Thoracic aorta (tissue), 2 donors: ENCODE measurements at regions not wholly inside any gene's neighbourhood (a gene's known extent, or its start where the extent isn't known, plus 50 kb on each side); places are given as distances from the start of the nearest gene placed in this dataset.

Experiments used
- ATAC-seq: fragments of 150-250 bp; one replicate; pipeline ENCODE4 v1.8.0; 2017; ENCODE audit warnings: low read depth; ENCODE audit not compliant: insufficient number of reproducible peaks, low FRiP score
- DNase-seq: peaks from one replicate; pipeline ENCODE4 v3.0.0-alpha.2; 2020; ENCODE audit warnings: low spot score
- H3K27ac ChIP-seq, 2 donors: fragments of 200-600 bp; sonication (generic); 1 replicate in 1 of 2; 2 replicates in 1 of 2; pipeline ENCODE4 v1.5.1; 2016; ENCODE audit warnings: mild to moderate bottlenecking in 2 of 2, moderate library complexity in 2 of 2
- H3K27me3 ChIP-seq: fragments of 200-600 bp; sonication (generic); replicated peaks from 2 replicates; pipeline ENCODE4 v1.6.0; 2016; ENCODE audit warnings: mild to moderate bottlenecking; ENCODE audit not compliant: insufficient read depth
- H3K36me3 ChIP-seq: fragments of 200-600 bp; sonication (generic); one replicate; pipeline ENCODE4 v1.5.1; 2016
- H3K4me1 ChIP-seq, 2 donors: fragments of 200-600 bp; sonication (generic); 1 replicate in 1 of 2; 2 replicates in 1 of 2; pipeline versions ENCODE4 v1.5.1 to v1.6.0; 2016; ENCODE audit warnings: low read depth in 2 of 2, mild to moderate bottlenecking in 1 of 2; ENCODE audit not compliant: control insufficient read depth in 1 of 2
- H3K4me3 ChIP-seq: fragments of 200-600 bp; sonication (generic); 2 replicates; pipeline ENCODE4 v1.5.1; 2016; ENCODE audit warnings: mild to moderate bottlenecking
- H3K9me3 ChIP-seq: fragments of 200-600 bp; sonication (generic); 2 replicates; pipeline ENCODE4 v1.5.1; 2016
- TF ChIP-seq, protein P1 (sequence below): fragments of 200-600 bp; sonication (generic); IDR thresholded peaks from one replicate; pipeline ENCODE4 v1.5.1; 2019; ENCODE audit warnings: antibody characterized with exemption

DNA sequence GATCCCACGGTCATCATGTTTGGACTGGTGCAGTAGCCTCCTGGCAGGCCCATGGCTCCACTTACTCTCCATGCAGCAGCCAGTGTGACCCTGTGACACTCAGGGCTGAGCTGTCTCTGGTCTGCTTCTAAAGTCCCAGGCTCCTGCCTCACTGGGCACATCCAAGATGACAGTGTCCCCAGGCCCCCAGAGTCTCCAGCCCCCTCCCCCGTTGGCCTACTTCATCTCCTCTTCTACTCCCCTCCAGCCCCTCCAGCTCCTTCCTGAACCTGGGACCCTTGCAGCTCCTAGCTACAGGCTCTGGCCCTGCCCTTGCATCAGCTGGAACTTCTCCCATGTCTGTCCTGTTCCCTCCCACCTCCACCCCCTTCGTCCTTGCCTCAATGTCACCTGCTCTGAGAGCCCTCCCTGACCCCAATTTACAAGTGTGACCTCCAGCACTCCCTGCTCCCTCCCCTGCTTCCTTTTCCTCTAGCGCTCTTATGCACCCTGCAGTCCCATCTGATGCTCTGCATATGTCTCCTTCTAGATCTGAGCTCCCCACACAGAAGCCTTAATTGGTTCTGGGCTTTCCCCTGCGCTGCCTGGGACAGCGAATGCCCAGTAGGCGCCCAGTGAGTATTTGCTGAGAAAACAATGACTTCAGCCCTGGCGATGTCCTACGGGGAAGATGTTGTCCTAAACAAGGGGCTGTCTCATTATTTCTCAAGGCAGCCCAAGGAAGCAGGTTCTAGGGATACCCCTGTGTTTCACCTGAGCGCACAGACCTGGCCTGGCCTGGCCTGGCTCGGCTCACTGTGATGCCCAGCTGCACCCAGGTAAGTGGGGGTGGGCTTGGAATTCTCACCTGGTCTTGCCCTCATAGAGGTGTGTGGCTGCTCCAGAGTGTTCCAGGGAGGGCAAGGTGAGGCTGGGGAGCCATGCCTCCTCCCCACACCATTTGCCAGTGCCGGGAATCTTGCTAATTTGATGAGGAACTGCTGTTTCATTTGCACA lies 600.6 kb downstream of the PTPRU start:
- DNase-seq (no peak), ATAC-seq (no peak)
- no peaks in the 10 kb centered on the region for H3K4me1 ChIP-seq
- no peaks in the 10 kb centered on the region for H3K27me3 ChIP-seq
- no peaks in the 10 kb centered on the region for H3K36me3 ChIP-seq
- H3K4me3 ChIP-seq, result no peak overlapping the region
- H3K9me3 ChIP-seq, result peaks cover 3% of the 10 kb centered on the region
- no peak overlapping the region for H3K27ac ChIP-seq
- TF ChIP-seq, protein P1, sequence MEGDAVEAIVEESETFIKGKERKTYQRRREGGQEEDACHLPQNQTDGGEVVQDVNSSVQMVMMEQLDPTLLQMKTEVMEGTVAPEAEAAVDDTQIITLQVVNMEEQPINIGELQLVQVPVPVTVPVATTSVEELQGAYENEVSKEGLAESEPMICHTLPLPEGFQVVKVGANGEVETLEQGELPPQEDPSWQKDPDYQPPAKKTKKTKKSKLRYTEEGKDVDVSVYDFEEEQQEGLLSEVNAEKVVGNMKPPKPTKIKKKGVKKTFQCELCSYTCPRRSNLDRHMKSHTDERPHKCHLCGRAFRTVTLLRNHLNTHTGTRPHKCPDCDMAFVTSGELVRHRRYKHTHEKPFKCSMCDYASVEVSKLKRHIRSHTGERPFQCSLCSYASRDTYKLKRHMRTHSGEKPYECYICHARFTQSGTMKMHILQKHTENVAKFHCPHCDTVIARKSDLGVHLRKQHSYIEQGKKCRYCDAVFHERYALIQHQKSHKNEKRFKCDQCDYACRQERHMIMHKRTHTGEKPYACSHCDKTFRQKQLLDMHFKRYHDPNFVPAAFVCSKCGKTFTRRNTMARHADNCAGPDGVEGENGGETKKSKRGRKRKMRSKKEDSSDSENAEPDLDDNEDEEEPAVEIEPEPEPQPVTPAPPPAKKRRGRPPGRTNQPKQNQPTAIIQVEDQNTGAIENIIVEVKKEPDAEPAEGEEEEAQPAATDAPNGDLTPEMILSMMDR, result no peak

DNA sequence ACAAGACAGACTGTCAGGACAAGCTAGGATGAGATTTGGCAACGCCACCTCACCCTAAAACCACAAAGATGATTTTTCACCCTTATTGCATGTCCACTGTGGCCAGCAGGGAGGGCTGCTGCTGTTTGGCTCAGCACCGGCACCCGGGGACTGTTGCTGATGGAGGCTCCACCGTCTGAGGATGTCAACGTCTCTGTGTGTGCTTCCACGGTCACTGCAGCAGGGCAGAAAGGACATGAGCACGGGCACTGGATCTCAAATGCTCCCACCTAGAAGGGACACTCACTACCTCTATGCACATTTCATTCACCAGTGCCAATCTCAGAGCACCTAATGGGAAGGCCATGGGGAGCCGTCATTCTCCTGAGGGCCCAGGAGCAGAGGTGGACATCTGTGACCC lies 599.6 kb downstream of the PTPRU start:
- Histone ChIP-seq H3K4me3 (no peak overlapping the region), H3K9me3 (no peaks in the 10 kb centered on the region), H3K4me1 (no peaks in the 10 kb centered on the region), H3K36me3 (no peaks in the 10 kb centered on the region), H3K27me3 (no peaks in the 10 kb centered on the region), H3K27ac (no peak overlapping the region)
- ATAC-seq (no peak), DNase-seq (no peak)
- TF ChIP-seq, protein P1, result no peak

DNA sequence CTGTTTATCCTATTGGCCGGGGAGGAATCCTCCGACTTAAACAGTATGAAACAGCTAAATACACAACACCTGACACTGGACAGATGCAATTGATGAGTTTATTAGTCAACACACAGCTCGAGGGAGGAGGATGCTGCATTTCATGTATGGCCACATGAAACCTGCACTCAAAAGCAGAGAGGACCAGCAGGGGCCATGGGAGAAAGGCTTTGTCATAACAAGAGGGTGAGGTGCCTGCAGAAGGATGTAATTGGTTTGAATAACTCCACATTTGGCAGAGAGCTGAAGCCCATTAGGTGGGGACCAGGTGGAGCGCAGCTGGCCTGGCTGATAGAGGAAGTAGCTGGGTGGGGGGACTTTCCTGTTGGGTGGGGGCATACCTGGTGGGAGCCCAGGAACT lies 599.1 kb downstream of the PTPRU start:
- Histone ChIP-seq H3K4me3 (no peak overlapping the region), H3K4me1 (no peaks in the 10 kb centered on the region), H3K27me3 (no peaks in the 10 kb centered on the region), H3K27ac (no peak overlapping the region), H3K36me3 (no peaks in the 10 kb centered on the region), H3K9me3 (no peaks in the 10 kb centered on the region)
- DNase-seq (no peak), ATAC-seq (no peak)
- TF ChIP-seq, protein P1, result no peak

DNA sequence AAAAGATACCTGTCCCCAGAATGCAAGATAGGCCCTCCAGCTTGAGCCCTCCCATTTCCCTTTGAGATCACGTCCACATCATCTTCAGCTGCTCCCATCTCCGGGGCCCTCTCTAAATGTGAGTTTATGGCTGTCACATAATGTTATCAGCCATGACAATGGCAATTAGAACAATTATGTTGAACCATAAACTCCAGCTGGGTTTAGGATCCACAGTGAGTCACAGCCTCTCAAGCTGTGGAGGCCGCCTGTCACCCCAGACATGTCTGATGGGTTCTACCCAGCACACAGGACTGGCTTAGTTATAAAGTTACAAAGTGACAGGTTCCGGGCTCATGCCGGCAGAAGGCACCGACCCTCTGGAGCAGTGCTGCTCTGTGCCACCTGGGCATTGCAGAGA lies 597.3 kb downstream of the PTPRU start:
- ATAC-seq, result no peak
- H3K27ac ChIP-seq, result no peak overlapping the region
- no peak overlapping the region for H3K4me3 ChIP-seq
- no peaks in the 10 kb centered on the region for H3K27me3 ChIP-seq
- DNase-seq, result no peak
- TF ChIP-seq, protein P1, result no peak
- H3K4me1 ChIP-seq, result no peaks in the 10 kb centered on the region
- H3K9me3 ChIP-seq, result no peaks in the 10 kb centered on the region
- no peaks in the 10 kb centered on the region for H3K36me3 ChIP-seq

DNA sequence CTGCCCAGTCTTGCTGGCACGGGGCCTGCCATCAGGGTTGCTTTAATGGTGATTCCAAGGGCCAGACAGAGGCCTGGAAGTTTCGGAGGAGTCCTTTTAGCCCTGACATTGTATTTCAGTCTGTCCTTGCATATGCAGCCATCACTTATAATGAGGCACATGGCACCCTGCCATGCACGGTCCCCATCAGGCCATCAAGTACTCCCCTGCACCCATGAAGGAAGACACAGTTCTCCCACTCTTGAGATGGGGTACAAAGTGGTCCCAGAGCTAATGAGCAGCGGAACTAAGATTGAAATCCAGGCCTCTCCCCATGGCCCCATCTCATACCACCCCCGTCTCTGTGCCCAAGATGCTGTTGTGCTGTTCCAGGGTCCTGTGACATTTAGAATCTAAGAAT lies 596.6 kb downstream of the PTPRU start:
- no peak overlapping the region for H3K27ac ChIP-seq
- no peaks in the 10 kb centered on the region for H3K4me1 ChIP-seq
- no peaks in the 10 kb centered on the region for H3K9me3 ChIP-seq
- H3K4me3 ChIP-seq, result no peak overlapping the region
- TF ChIP-seq, protein P1, result no peak
- H3K36me3 ChIP-seq, result no peaks in the 10 kb centered on the region
- no peaks in the 10 kb centered on the region for H3K27me3 ChIP-seq
- DNase-seq (no peak), ATAC-seq (no peak)
